AML-193 (cell line): ENCODE measurements at regions not wholly inside any gene's neighbourhood (a gene's known extent, or its start where the extent isn't known, plus 50 kb on each side); places are given as distances from the start of the nearest gene placed in this dataset.
"Not testable (repeated sequence)": the region's sequence is repeated elsewhere in the genome, so short reads cannot be mapped to it uniquely, and the experiment has no call there.

Experiments used
- DNase-seq, 2 experiments: peaks; one replicate each; lab custom pipeline; 2025; lab: John Stamatoyannopoulos, UW

GRCh38 chr16:60681043-60681442, 1355.2 kb downstream of the CDH8 start:
- DNase-seq, result no peak

GRCh38 chr16:60675022-60675421, 1361.2 kb downstream of the CDH8 start:
- no peak for DNase-seq

GRCh38 chr16:60674241-60674640, 1362.0 kb downstream of the CDH8 start:
- no peak for DNase-seq

- no peak for DNase-seq
Measured at GRCh38 chr16:60655514-60656153, 1380.6 kb downstream of the CDH8 start.

GRCh38 chr16:60651346-60651745, 1384.9 kb downstream of the CDH8 start:
- no peak for DNase-seq

GRCh38 chr16:60648290-60648689, 1387.9 kb downstream of the CDH8 start:
- no peak for DNase-seq

GRCh38 chr16:60647388-60647787, 1388.8 kb downstream of the CDH8 start:
- DNase-seq, result not testable (repeated sequence)

GRCh38 chr16:60646631-60647030, 1389.6 kb downstream of the CDH8 start:
- no peak for DNase-seq

GRCh38 chr16:60645541-60645940, 1390.7 kb downstream of the CDH8 start:
- DNase-seq, result no peak

- DNase-seq, result no peak
Measured at GRCh38 chr16:60642956-60643355, 1393.3 kb downstream of the CDH8 start.

- no peak for DNase-seq
Measured at GRCh38 chr16:60641067-60641665, 1395.1 kb downstream of the CDH8 start.

- no peak for DNase-seq
Measured at GRCh38 chr16:60640038-60640437, 1396.2 kb downstream of the CDH8 start.

GRCh38 chr16:60636636-60637035, 1399.6 kb downstream of the CDH8 start:
- DNase-seq, result not testable (repeated sequence)

GRCh38 chr16:60636117-60636516, 1400.1 kb downstream of the CDH8 start:
- DNase-seq, result no peak

- no peak for DNase-seq
Measured at GRCh38 chr16:60635548-60635947, 1400.7 kb downstream of the CDH8 start.

GRCh38 chr16:60611844-60612243, 1424.4 kb downstream of the CDH8 start:
- DNase-seq, result no peak

GRCh38 chr16:60608971-60609370, 1427.3 kb downstream of the CDH8 start:
- DNase-seq, result no peak

- not testable (repeated sequence) for DNase-seq
Measured at GRCh38 chr16:60605652-60606051, 1430.6 kb downstream of the CDH8 start.

GRCh38 chr16:60605176-60605575, 1431.1 kb downstream of the CDH8 start:
- no peak for DNase-seq

GRCh38 chr16:60586493-60586892, 1449.7 kb downstream of the CDH8 start:
- DNase-seq, result peak in 1 of 2 experiments; percentile 1

GRCh38 chr16:60582528-60582927, 1453.7 kb downstream of the CDH8 start:
- no peak for DNase-seq

- no peak for DNase-seq
Measured at GRCh38 chr16:60566901-60567300, 1469.3 kb downstream of the CDH8 start.

GRCh38 chr16:60564588-60564987, 1471.7 kb downstream of the CDH8 start:
- DNase-seq, result no peak

- no peak for DNase-seq
Measured at GRCh38 chr16:60563166-60563565, 1473.1 kb downstream of the CDH8 start.
